SK-N-SH (cell line): ENCODE measurements at regions not wholly inside any gene's neighbourhood (a gene's known extent, or its start where the extent isn't known, plus 50 kb on each side); places are given as distances from the start of the nearest gene placed in this dataset.

ENCODE experiments used
- CTCF ChIA-PET: fragments of 300-600, 350-600 bp; formaldehyde crosslinking; extraction: SDS; loops from one replicate; lab custom pipeline; 2021; lab: Yijun Ruan, JAX
- POLR2A ChIA-PET: fragments of 350-600 bp; sonication (Branson Sonifier 250); formaldehyde crosslinking; extraction: SDS; loops from one replicate; lab custom pipeline; 2020; ENCODE audit warnings: antibody characterized with exemption, inconsistent platforms; lab: Yijun Ruan, JAX
- DNase-seq: peaks from one replicate; pipeline ENCODE4 v3.0.0; 2012
- H2AFZ ChIP-seq: fragments of 200-600 bp; sonication (generic); 2 replicates; pipeline ENCODE4 v1.8.1; 2016; ENCODE audit warnings: antibody characterized with exemption, mild to moderate bottlenecking, low read depth
- H3F3A ChIP-seq: fragments of 200-600 bp; sonication (generic); replicated peaks from 2 replicates; pipeline ENCODE3; 2016; ENCODE audit warnings: antibody characterized with exemption, mild to moderate bottlenecking; ENCODE audit not compliant: insufficient read depth
- H3K27ac ChIP-seq, 2 experiments: fragments of 200-500 bp in 1 of 2; fragments of 200-600 bp in 1 of 2; sonication (Bioruptor generic) in 1 of 2; sonication (generic), shearing (Covaris generic) in 1 of 2; 2 replicates each; pipeline versions ENCODE4 v1.5.1 to v1.6.1; 2014 to 2016; ENCODE audit warnings: low read depth in 2 of 2, inconsistent platforms in 1 of 2, low read length in 1 of 2, mild to moderate bottlenecking in 1 of 2, mixed read lengths in 1 of 2
- H3K27me3 ChIP-seq: fragments of 200-600 bp; sonication (generic), shearing (Covaris generic); 2 replicates; pipeline ENCODE4 v1.6.1; 2016; ENCODE audit warnings: mixed run types; ENCODE audit not compliant: insufficient read depth
- H3K36me3 ChIP-seq, 2 experiments: fragments of 200-500 bp in 1 of 2; fragments of 200-600 bp in 1 of 2; sonication (Bioruptor generic) in 1 of 2; sonication (generic) in 1 of 2; replicated peaks in 1 of 2; 2 replicates each; pipeline versions ENCODE3 to v1.5.1; 2014 to 2016; ENCODE audit warnings: low read length in 1 of 2, mild to moderate bottlenecking in 1 of 2; ENCODE audit not compliant: insufficient read depth in 2 of 2, control insufficient read depth in 1 of 2
- H3K4me1 ChIP-seq, 2 experiments: fragments of 200-500 bp in 1 of 2; fragments of 200-600 bp in 1 of 2; sonication (Bioruptor generic) in 1 of 2; sonication (generic), shearing (Covaris generic) in 1 of 2; 2 replicates each; pipeline versions ENCODE4 v1.5.1 to v1.6.1; 2014 to 2016; ENCODE audit warnings: low read depth in 1 of 2, low read length in 1 of 2, mixed run types in 1 of 2; ENCODE audit not compliant: insufficient read depth in 2 of 2, control insufficient read depth in 1 of 2
- H3K4me2 ChIP-seq: fragments of 200-600 bp; sonication (generic), shearing (Covaris generic); 2 replicates; pipeline ENCODE4 v1.6.1; 2017; ENCODE audit warnings: mixed run types
- H3K4me3 ChIP-seq, 2 experiments: fragments of 200-500 bp in 1 of 2; fragments of 200-600 bp in 1 of 2; sonication (Bioruptor generic) in 1 of 2; sonication (generic), shearing (Covaris generic) in 1 of 2; 2 replicates each; pipeline versions ENCODE4 v1.5.1 to v1.8.1; 2014 to 2016; ENCODE audit warnings: low read depth in 2 of 2, inconsistent platforms in 1 of 2, low read length in 1 of 2, mild to moderate bottlenecking in 1 of 2, mixed read lengths in 1 of 2, moderate library complexity in 1 of 2
- H3K79me2 ChIP-seq: fragments of 200-600 bp; sonication (generic); 2 replicates; pipeline ENCODE4 v1.8.1; 2017; ENCODE audit warnings: mild to moderate bottlenecking; ENCODE audit not compliant: insufficient read depth
- H3K9ac ChIP-seq: fragments of 200-600 bp; sonication (generic); 2 replicates; pipeline ENCODE4 v1.6.1; 2017; ENCODE audit warnings: mixed run types
- H3K9me2 ChIP-seq: fragments of 200-600 bp; sonication (generic); 2 replicates; pipeline ENCODE4 v1.6.1; 2017; ENCODE audit warnings: mixed run types
- H3K9me3 ChIP-seq: fragments of 200-600 bp; sonication (generic); 2 replicates; pipeline ENCODE4 v1.6.1; 2017; ENCODE audit warnings: mixed run types, mild to moderate bottlenecking, moderate library complexity
- H4K20me1 ChIP-seq: fragments of 200-600 bp; sonication (generic); 2 replicates; pipeline ENCODE4 v1.6.1; 2017; ENCODE audit warnings: mild to moderate bottlenecking, mixed run types; ENCODE audit not compliant: insufficient read depth
- CHD2 ChIP-seq: fragments of 150-350 bp; IDR thresholded peaks from 2 replicates; pipeline ENCODE4 v1.6.1; 2018; ENCODE audit warnings: low read length; ENCODE audit not compliant: partially characterized antibody
- FOSL2 ChIP-seq: IDR thresholded peaks from 2 replicates; pipeline ENCODE4 v1.4.0; 2012; ENCODE audit warnings: low read depth, mild to moderate bottlenecking, moderate library complexity, borderline replicate concordance
- FOXM1 ChIP-seq: IDR thresholded peaks from 2 replicates; pipeline ENCODE4 v1.4.0; 2012; ENCODE audit warnings: low read depth, mild to moderate bottlenecking
- GABPA ChIP-seq: IDR thresholded peaks from 2 replicates; pipeline ENCODE4 v1.4.0; 2012; ENCODE audit warnings: low read depth, mild to moderate bottlenecking
- MXI1 ChIP-seq: IDR thresholded peaks from 2 replicates; pipeline ENCODE4 v1.6.1; 2012; ENCODE audit warnings: mild to moderate bottlenecking, low read depth, low read length, improper control_type of control experiment
- NFIC ChIP-seq: IDR thresholded peaks from 2 replicates; pipeline ENCODE4 v1.4.0; 2012; ENCODE audit warnings: borderline replicate concordance
- RCOR1 ChIP-seq: fragments of 150-350 bp; IDR thresholded peaks from 2 replicates; pipeline ENCODE4 v1.6.1; 2017; ENCODE audit warnings: antibody characterized with exemption, low read length
- SIN3A ChIP-seq: IDR thresholded peaks from 2 replicates; pipeline ENCODE4 v1.6.1; 2012; ENCODE audit warnings: low read depth, mild to moderate bottlenecking, low read length, moderate library complexity, borderline replicate concordance
- SMC3 ChIP-seq: IDR thresholded peaks from 2 replicates; pipeline ENCODE4 v1.6.1; 2012; ENCODE audit warnings: low read depth, low read length, improper control_type of control experiment
- TAF1 ChIP-seq: IDR thresholded peaks from 2 replicates; pipeline ENCODE4 v1.6.1; 2012; ENCODE audit warnings: low read depth, mild to moderate bottlenecking, low read length, moderate library complexity, borderline replicate concordance
- WGBS: methylation state at CpG from one replicate; pipeline ENCODE4 v1.1.6; 2017; ENCODE audit warnings: low lambda C conversion rate; 5-methylcytosine and 5-hydroxymethylcytosine counted together
- TF ChIP-seq, protein P1 (sequence below): fragments of 150-350 bp; IDR thresholded peaks from 2 replicates; pipeline ENCODE4 v1.6.1; 2016; ENCODE audit warnings: mild to moderate bottlenecking, low read depth, low read length
- TF ChIP-seq, protein P2 (sequence below): IDR thresholded peaks from 2 replicates; pipeline ENCODE4 v1.4.0; 2012; ENCODE audit warnings: low read depth, borderline replicate concordance
- TF ChIP-seq, protein P3 (sequence below): IDR thresholded peaks from 2 replicates; pipeline ENCODE4 v1.4.0; 2012; ENCODE audit warnings: low read depth
- TF ChIP-seq, protein P4 (sequence below): fragments of 200-600 bp; sonication (generic); IDR thresholded peaks from 2 replicates; pipeline ENCODE4 v1.6.1; 2017; ENCODE audit warnings: antibody characterized with exemption, mild to moderate bottlenecking, moderate library complexity

DNA sequence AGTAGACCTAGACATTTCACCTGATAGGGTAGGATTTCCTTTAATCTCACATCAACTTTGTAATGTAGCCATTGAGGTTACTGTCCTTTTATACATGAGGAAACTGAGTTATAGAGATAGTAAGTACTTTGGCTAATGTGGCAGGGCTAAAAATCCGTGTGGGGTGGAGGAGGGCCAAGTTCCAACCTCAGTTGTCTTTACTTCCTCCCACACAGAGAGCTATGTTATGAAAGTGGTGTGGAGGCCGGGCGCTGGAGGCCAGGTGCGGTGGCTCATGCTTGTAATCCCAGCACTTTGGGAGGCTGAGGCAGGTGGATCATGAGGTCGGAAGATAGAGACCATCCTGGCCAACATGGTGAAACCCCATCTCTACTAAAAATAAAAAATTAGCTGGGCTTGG, 173.3 kb downstream of the PALM2AKAP2 start:
- H3K4me3 ChIP-seq, result no peak overlapping the region
- H3K27me3 ChIP-seq, result no peaks in the 10 kb centered on the region
- H3F3A ChIP-seq, result no peaks in the 10 kb centered on the region
- ChIA-PET POLR2A (no interaction called here), CTCF (no interaction called here)
- WGBS, result 86% methylated on average over 5 of the region's 5 CpGs
- H3K9me3 ChIP-seq, result no peaks in the 10 kb centered on the region
- H3K79me2 ChIP-seq, result no peaks in the 10 kb centered on the region; the same call in 1 of the 2 replicates
- H4K20me1 ChIP-seq, result no peaks in the 10 kb centered on the region
- no peak overlapping the region for H3K4me2 ChIP-seq
- TF ChIP-seq FOXM1 (no peak), SMC3 (no peak), FOSL2 (no peak), SIN3A (no peak), RCOR1 (no peak), NFIC (no peak), TAF1 (no peak), GABPA (no peak), CHD2 (no peak), MXI1 (no peak)
- TF ChIP-seq, protein P1, sequence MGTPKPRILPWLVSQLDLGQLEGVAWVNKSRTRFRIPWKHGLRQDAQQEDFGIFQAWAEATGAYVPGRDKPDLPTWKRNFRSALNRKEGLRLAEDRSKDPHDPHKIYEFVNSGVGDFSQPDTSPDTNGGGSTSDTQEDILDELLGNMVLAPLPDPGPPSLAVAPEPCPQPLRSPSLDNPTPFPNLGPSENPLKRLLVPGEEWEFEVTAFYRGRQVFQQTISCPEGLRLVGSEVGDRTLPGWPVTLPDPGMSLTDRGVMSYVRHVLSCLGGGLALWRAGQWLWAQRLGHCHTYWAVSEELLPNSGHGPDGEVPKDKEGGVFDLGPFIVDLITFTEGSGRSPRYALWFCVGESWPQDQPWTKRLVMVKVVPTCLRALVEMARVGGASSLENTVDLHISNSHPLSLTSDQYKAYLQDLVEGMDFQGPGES, result no peak
- TF ChIP-seq, protein P2, sequence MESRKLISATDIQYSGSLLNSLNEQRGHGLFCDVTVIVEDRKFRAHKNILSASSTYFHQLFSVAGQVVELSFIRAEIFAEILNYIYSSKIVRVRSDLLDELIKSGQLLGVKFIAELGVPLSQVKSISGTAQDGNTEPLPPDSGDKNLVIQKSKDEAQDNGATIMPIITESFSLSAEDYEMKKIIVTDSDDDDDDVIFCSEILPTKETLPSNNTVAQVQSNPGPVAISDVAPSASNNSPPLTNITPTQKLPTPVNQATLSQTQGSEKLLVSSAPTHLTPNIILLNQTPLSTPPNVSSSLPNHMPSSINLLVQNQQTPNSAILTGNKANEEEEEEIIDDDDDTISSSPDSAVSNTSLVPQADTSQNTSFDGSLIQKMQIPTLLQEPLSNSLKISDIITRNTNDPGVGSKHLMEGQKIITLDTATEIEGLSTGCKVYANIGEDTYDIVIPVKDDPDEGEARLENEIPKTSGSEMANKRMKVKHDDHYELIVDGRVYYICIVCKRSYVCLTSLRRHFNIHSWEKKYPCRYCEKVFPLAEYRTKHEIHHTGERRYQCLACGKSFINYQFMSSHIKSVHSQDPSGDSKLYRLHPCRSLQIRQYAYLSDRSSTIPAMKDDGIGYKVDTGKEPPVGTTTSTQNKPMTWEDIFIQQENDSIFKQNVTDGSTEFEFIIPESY, result no peak
- TF ChIP-seq, protein P3, sequence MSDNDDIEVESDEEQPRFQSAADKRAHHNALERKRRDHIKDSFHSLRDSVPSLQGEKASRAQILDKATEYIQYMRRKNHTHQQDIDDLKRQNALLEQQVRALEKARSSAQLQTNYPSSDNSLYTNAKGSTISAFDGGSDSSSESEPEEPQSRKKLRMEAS, result no peak
- TF ChIP-seq, protein P4, sequence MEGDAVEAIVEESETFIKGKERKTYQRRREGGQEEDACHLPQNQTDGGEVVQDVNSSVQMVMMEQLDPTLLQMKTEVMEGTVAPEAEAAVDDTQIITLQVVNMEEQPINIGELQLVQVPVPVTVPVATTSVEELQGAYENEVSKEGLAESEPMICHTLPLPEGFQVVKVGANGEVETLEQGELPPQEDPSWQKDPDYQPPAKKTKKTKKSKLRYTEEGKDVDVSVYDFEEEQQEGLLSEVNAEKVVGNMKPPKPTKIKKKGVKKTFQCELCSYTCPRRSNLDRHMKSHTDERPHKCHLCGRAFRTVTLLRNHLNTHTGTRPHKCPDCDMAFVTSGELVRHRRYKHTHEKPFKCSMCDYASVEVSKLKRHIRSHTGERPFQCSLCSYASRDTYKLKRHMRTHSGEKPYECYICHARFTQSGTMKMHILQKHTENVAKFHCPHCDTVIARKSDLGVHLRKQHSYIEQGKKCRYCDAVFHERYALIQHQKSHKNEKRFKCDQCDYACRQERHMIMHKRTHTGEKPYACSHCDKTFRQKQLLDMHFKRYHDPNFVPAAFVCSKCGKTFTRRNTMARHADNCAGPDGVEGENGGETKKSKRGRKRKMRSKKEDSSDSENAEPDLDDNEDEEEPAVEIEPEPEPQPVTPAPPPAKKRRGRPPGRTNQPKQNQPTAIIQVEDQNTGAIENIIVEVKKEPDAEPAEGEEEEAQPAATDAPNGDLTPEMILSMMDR, result no peak
- no peak for DNase-seq
- H2AFZ ChIP-seq, result no peak overlapping the region
- H3K27ac ChIP-seq, result no peak overlapping the region
- H3K36me3 ChIP-seq, result no peaks in the 10 kb centered on the region
- H3K9ac ChIP-seq, result no peak overlapping the region
- H3K9me2 ChIP-seq, result no peaks in the 10 kb centered on the region
- H3K4me1 ChIP-seq, result peaks cover 0 to 3% of the 10 kb centered on the region in 2 experiments; a peak in 1 of 4 replicates
